ENCODE measurements at regions not wholly inside any gene's neighbourhood (a gene's known extent, or its start where the extent isn't known, plus 50 kb on each side); places are given as distances from the start of the nearest gene placed in this dataset.

DNA sequence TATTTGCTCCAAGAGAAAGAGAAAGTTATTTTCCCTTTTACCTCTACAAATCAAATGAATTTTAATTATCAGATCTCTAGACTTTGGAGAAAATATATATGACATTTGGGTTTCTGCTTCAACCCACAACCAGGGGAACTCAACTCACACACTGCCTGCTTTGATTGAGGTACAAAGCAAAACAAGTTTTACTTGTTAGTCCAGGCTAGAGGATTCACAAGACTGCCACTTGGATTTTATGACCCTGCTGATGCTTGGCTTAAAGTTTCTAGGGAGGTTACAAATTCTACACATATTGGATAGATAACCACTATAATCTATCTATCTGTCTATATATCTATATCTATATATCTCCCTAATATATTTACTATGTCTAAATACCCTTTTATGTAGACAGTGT is 467.3 kb upstream of the RGS18 start:
- H3K27me3 ChIP-seq (ENCODE audit: control insufficient read depth in 1 of 2, insufficient read depth in 2 of 2, low read length in 2 of 2): no peaks in the 10 kb centered on the region
- H4K20me1 ChIP-seq (ENCODE audit: insufficient read depth, low read length): no peaks in the 10 kb centered on the region
- ATAC-seq (no peak), DNase-seq (ENCODE audit: low spot score) (no peak), FAIRE-seq (no peak)
- H3K79me2 ChIP-seq (ENCODE audit: insufficient read depth, low read length): no peaks in the 10 kb centered on the region
- CTCF ChIA-PET (ENCODE audit: low intra/inter-chr PET ratio, low total read pairs): no interaction called here
- H2AFZ ChIP-seq (ENCODE audit: low read length): no peak overlapping the region
- H3K27ac ChIP-seq (ENCODE audit: extremely low read length, insufficient read depth, low read length): no peak overlapping the region
- no peaks in the 10 kb centered on the region for H3K36me3 ChIP-seq (replicated peaks in 1 of 2; ENCODE audit: control insufficient read depth in 1 of 2, insufficient read depth in 2 of 2, low read length in 2 of 2)
- in situ Hi-C loops (cut with HindIII; ENCODE audit: extremely low pct_ligation_motif_present, low pct_unique_long_range_greater_than_20kb) (no loop called here), intact Hi-C loops (cut with micrococcal nuclease; ENCODE audit: unreplicated experiment) (no loop called here)
- no peaks in the 10 kb centered on the region for H3K4me1 ChIP-seq (ENCODE audit: insufficient read depth, low read length)
- no peak overlapping the region for H3K4me2 ChIP-seq (ENCODE audit: low read depth, low read length)
- H3K4me3 ChIP-seq (replicated peaks in 1 of 3; ENCODE audit: insufficient read depth in 1 of 3, low read depth in 2 of 3, low read length in 3 of 3): no peak overlapping the region
- TF ChIP-seq MBD4 (IDR thresholded peaks at IDR 0.05; ENCODE audit: borderline replicate concordance, low read length) (no peak), CREM (IDR thresholded peaks at IDR 0.05) (no peak), CREM (CRISPR knock-in tag; IDR thresholded peaks at IDR 0.05) (no peak), ATF7 (IDR thresholded peaks at IDR 0.05) (no peak), ATF7 (CRISPR knock-in tag; IDR thresholded peaks at IDR 0.05) (no peak), KDM5B (CRISPR knock-in tag; IDR thresholded peaks at IDR 0.05; ENCODE audit: borderline replicate concordance) (no peak), PRPF4 (IDR thresholded peaks at IDR 0.05; ENCODE audit: low read depth, low read length, poor library complexity, severe bottlenecking) (no peak), ZSCAN25 (CRISPR knock-in tag; IDR thresholded peaks at IDR 0.05) (no peak), ZNF235 (CRISPR knock-in tag; IDR thresholded peaks at IDR 0.05; ENCODE audit: borderline replicate concordance) (no peak), CBX2 (IDR thresholded peaks at IDR 0.05; ENCODE audit: low read depth, low read length) (no peak), CBX2 (CRISPR knock-in tag; IDR thresholded peaks at IDR 0.05; ENCODE audit: low read depth) (no peak), MAFG (CRISPR knock-in tag; IDR thresholded peaks at IDR 0.05) (no peak), KMT2A (CRISPR knock-in tag; IDR thresholded peaks at IDR 0.05) (no peak), TBL1XR1 (IDR thresholded peaks at IDR 0.05; ENCODE audit: borderline replicate concordance, low read length, partially characterized antibody) (no peak), SMAD9 (CRISPR knock-in tag; IDR thresholded peaks at IDR 0.05) (no peak), ZKSCAN5 (CRISPR knock-in tag; IDR thresholded peaks at IDR 0.05) (no peak), ISX (CRISPR knock-in tag; conservative IDR thresholded peaks at IDR 0.05) (no peak)
- TF ChIP-seq, protein P1, sequence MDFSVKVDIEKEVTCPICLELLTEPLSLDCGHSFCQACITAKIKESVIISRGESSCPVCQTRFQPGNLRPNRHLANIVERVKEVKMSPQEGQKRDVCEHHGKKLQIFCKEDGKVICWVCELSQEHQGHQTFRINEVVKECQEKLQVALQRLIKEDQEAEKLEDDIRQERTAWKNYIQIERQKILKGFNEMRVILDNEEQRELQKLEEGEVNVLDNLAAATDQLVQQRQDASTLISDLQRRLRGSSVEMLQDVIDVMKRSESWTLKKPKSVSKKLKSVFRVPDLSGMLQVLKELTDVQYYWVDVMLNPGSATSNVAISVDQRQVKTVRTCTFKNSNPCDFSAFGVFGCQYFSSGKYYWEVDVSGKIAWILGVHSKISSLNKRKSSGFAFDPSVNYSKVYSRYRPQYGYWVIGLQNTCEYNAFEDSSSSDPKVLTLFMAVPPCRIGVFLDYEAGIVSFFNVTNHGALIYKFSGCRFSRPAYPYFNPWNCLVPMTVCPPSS (IDR thresholded peaks at IDR 0.05): no peak
- TF ChIP-seq, protein P2, sequence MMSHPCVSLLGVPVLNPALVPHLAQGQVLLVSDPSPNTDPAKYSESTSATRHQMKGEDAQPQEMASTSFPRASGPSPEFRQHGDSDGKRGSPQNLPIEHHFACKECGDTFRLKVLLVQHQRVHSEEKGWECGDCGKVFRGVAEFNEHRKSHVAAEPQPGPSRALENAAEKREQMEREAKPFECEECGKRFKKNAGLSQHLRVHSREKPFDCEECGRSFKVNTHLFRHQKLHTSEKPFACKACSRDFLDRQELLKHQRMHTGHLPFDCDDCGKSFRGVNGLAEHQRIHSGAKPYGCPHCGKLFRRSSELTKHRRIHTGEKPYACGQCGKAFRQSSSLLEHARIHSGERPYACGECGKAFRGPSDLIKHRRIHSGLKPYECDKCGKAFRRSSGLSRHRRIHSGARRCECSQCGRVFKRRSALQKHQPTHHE (CRISPR knock-in tag; IDR thresholded peaks at IDR 0.05; ENCODE audit: borderline replicate concordance): no peak
- TF ChIP-seq, protein P3, sequence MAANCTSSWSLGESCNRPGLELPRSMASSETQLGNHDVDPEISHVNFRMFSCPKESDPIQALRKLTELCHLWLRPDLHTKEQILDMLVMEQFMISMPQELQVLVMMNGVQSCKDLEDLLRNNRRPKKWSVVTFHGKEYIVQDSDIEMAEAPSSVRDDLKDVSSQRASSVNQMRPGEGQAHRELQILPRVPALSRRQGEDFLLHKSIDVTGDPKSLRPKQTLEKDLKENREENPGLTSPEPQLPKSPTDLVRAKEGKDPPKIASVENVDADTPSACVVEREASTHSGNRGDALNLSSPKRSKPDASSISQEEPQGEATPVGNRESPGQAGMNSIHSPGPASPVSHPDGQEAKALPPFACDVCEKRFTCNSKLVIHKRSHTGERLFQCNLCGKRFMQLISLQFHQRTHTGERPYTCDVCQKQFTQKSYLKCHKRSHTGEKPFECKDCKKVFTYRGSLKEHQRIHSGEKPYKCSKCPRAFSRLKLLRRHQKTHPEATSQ (CRISPR knock-in tag; IDR thresholded peaks at IDR 0.05; ENCODE audit: borderline replicate concordance): no peak
- POLR2A ChIA-PET: no interaction called here
- no peaks in the 10 kb centered on the region for H3K9me3 ChIP-seq (ENCODE audit: low read length)
- H3K9ac ChIP-seq (ENCODE audit: insufficient read depth, low read depth, low read length): no peak overlapping the region
- no TSS peak for BruUV-seq (replicated peaks)

Data from HepG2 (cell line).